ENCODE measurements at regions not wholly inside any gene's neighbourhood (a gene's known extent, or its start where the extent isn't known, plus 50 kb on each side); places are given as distances from the start of the nearest gene placed in this dataset.

GRCh38 chr10:28733647-28734046, 56.3 kb downstream of the BAMBI start:
- no peak for TF ChIP-seq CTCF (conservative IDR thresholded peaks at IDR 0.05; ENCODE audit: low read depth, low read length)
- no peak for TF ChIP-seq EZH2 (IDR thresholded peaks at IDR 0.05; ENCODE audit: borderline replicate concordance, low read depth, low read length, poor library complexity, severe bottlenecking)

Measured in A673 (cell line).